Esophagus muscularis mucosa (tissue), 4 donors: ENCODE measurements at regions not wholly inside any gene's neighbourhood (a gene's known extent, or its start where the extent isn't known, plus 50 kb on each side); places are given as distances from the start of the nearest gene placed in this dataset.

ENCODE experiments used
- EP300 ChIP-seq: sonication (generic); formaldehyde crosslinking; IDR thresholded peaks from one replicate; pipeline ENCODE4 v1.6.1; 2017; ENCODE audit warnings: antibody characterized with exemption
- POLR2A ChIP-seq: fragments of 450-650 bp; IDR thresholded peaks from one replicate; pipeline ENCODE4 v1.6.1; 2017; ENCODE audit warnings: antibody characterized with exemption, moderate library complexity, mild to moderate bottlenecking, low read depth
- POLR2AphosphoS5 ChIP-seq, 2 donors: sonication (generic); formaldehyde crosslinking; IDR thresholded peaks; one replicate each; pipeline ENCODE4 v1.6.1; 2017; ENCODE audit warnings: antibody characterized with exemption in 2 of 2
- TF ChIP-seq, protein P1 (sequence below), 3 experiments: fragments of 200-600 bp in 2 of 3; fragments of 450-650 bp in 1 of 3; sonication (generic) in 2 of 3; IDR thresholded peaks; one replicate each; pipeline ENCODE4 v1.5.1; 2017 to 2019; ENCODE audit warnings: antibody characterized with exemption in 3 of 3, mild to moderate bottlenecking in 2 of 3, moderate library complexity in 1 of 3

GRCh38 chr21:27673581-27673980, 706.7 kb upstream of the ADAMTS5 start:
- TF ChIP-seq, protein P1, sequence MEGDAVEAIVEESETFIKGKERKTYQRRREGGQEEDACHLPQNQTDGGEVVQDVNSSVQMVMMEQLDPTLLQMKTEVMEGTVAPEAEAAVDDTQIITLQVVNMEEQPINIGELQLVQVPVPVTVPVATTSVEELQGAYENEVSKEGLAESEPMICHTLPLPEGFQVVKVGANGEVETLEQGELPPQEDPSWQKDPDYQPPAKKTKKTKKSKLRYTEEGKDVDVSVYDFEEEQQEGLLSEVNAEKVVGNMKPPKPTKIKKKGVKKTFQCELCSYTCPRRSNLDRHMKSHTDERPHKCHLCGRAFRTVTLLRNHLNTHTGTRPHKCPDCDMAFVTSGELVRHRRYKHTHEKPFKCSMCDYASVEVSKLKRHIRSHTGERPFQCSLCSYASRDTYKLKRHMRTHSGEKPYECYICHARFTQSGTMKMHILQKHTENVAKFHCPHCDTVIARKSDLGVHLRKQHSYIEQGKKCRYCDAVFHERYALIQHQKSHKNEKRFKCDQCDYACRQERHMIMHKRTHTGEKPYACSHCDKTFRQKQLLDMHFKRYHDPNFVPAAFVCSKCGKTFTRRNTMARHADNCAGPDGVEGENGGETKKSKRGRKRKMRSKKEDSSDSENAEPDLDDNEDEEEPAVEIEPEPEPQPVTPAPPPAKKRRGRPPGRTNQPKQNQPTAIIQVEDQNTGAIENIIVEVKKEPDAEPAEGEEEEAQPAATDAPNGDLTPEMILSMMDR (IDR thresholded peaks at IDR 0.05): no peak
- TF ChIP-seq POLR2A (no peak), POLR2AphosphoS5 (IDR thresholded peaks at IDR 0.05) (no peak), EP300 (no peak)
